GM21360 (cell line): ENCODE measurements at regions not wholly inside any gene's neighbourhood (a gene's known extent, or its start where the extent isn't known, plus 50 kb on each side); places are given as distances from the start of the nearest gene placed in this dataset.

Source experiments
- ATAC-seq: cut with Tn5 transposase; IDR thresholded peaks from one replicate; pipeline ENCODE4 v1.9.1; 2021; ENCODE audit warnings: mild to moderate bottlenecking, moderate library complexity; ENCODE audit not compliant: unreplicated experiment

GRCh38 chr1:34597877-34598514 lies 156.9 kb upstream of the GJB5 start:
- ATAC-seq, result no peak

- ATAC-seq, result no peak
Measured at GRCh38 chr1:34602907-34603306, 151.9 kb upstream of the GJB5 start.

GRCh38 chr1:34603594-34603993 lies 151.3 kb upstream of the GJB5 start:
- no peak for ATAC-seq

- ATAC-seq, result no peak
Measured at GRCh38 chr1:34606504-34606903, 148.3 kb upstream of the GJB5 start.

GRCh38 chr1:34610063-34610462 lies 144.8 kb upstream of the GJB5 start:
- no peak for ATAC-seq

GRCh38 chr1:34611571-34611970 lies 143.3 kb upstream of the GJB5 start:
- no peak for ATAC-seq

GRCh38 chr1:34612091-34612827 lies 142.6 kb upstream of the GJB5 start:
- no peak for ATAC-seq

GRCh38 chr1:34617321-34618118 lies 137.3 kb upstream of the GJB5 start:
- no peak for ATAC-seq

- no peak for ATAC-seq
Measured at GRCh38 chr1:34618381-34618780, 136.5 kb upstream of the GJB5 start.

GRCh38 chr1:34619256-34619655 lies 135.6 kb upstream of the GJB5 start:
- ATAC-seq, result no peak

- ATAC-seq, result no peak
Measured at GRCh38 chr1:34621916-34622315, 132.9 kb upstream of the GJB5 start.

GRCh38 chr1:34625521-34626015 lies 129.3 kb upstream of the GJB5 start:
- ATAC-seq, result no peak

- ATAC-seq, result no peak
Measured at GRCh38 chr1:34627465-34628240, 127.2 kb upstream of the GJB5 start.

GRCh38 chr1:34631126-34631525 lies 123.7 kb upstream of the GJB5 start:
- ATAC-seq, result no peak

GRCh38 chr1:34639701-34640100 lies 115.1 kb upstream of the GJB5 start:
- no peak for ATAC-seq

GRCh38 chr1:34640654-34641401 lies 114.0 kb upstream of the GJB5 start:
- no peak for ATAC-seq

GRCh38 chr1:34642679-34643078 lies 112.2 kb upstream of the GJB5 start:
- ATAC-seq, result no peak

GRCh38 chr1:34645109-34645688 lies 109.6 kb upstream of the GJB5 start:
- ATAC-seq, result no peak

GRCh38 chr1:34645919-34646318 lies 108.9 kb upstream of the GJB5 start:
- no peak for ATAC-seq

- ATAC-seq, result no peak
Measured at GRCh38 chr1:34648501-34648900, 106.3 kb upstream of the GJB5 start.
